Right lobe of liver (tissue), 6 donors: ENCODE measurements at regions not wholly inside any gene's neighbourhood (a gene's known extent, or its start where the extent isn't known, plus 50 kb on each side); places are given as distances from the start of the nearest gene placed in this dataset.

Experiments used
- ATAC-seq, 4 donors: fragments of 200-7000 bp; cut with Tn5 transposase; one replicate each; pipeline ENCODE4 v1.9.1; 2020; ENCODE audit warnings: mild to moderate bottlenecking in 4 of 4, moderate library complexity in 4 of 4
- DNase-seq, 3 donors: peaks; one replicate each; pipeline ENCODE4 v3.0.0-alpha.2; 2020
- H3K27ac ChIP-seq, 3 donors: fragments of 200-600 bp; one replicate each; pipeline ENCODE4 v1.8.0; 2022
- H3K27me3 ChIP-seq, 2 donors: fragments of 200-600 bp; one replicate each; pipeline ENCODE4 v1.8.0; 2022
- H3K36me3 ChIP-seq, 4 donors: fragments of 200-600 bp; sonication (generic) in 1 of 4; one replicate each; pipeline versions ENCODE4 v1.5.1 to v1.8.0; 2017 to 2022; ENCODE audit warnings: control low read depth in 1 of 4
- H3K4me1 ChIP-seq, 4 donors: fragments of 200-600 bp; sonication (generic) in 1 of 4; one replicate each; pipeline versions ENCODE4 v1.5.1 to v1.8.0; 2017 to 2022; ENCODE audit warnings: control low read depth in 1 of 4
- H3K4me3 ChIP-seq, 3 donors: fragments of 200-600 bp; one replicate each; pipeline ENCODE4 v1.8.0; 2022
- H3K9me3 ChIP-seq, 4 donors: fragments of 200-600 bp; sonication (generic) in 1 of 4; one replicate each; pipeline versions ENCODE4 v1.5.1 to v1.8.0; 2017 to 2022; ENCODE audit warnings: control low read depth in 1 of 4
- CTCF ChIP-seq, 4 donors: fragments of 200-600 bp in 3 of 4; fragments of 450-650 bp in 1 of 4; IDR thresholded peaks; one replicate each; pipeline versions ENCODE4 v1.5.1 to v1.8.0; 2016 to 2022; ENCODE audit warnings: antibody characterized with exemption in 4 of 4, mild to moderate bottlenecking in 2 of 4
- POLR2A ChIP-seq: fragments of 450-650 bp; IDR thresholded peaks from one replicate; pipeline ENCODE4 v1.6.1; 2017; ENCODE audit warnings: antibody characterized with exemption, mild to moderate bottlenecking
- WGBS: methylation state at CpG from one replicate; pipeline ENCODE4 v1.1.6; 2018; ENCODE audit warnings: low coverage, low lambda C conversion rate; ENCODE audit not compliant: insufficient coverage; ENCODE audit errors: missing lambda C conversion rate; 5-methylcytosine and 5-hydroxymethylcytosine counted together
- intact Hi-C, 2 donors: fragments of 100-400 bp; cut with DNase I; formaldehyde crosslinking; loops; one replicate each; pipeline versions ENCODE4 v1.11.2 to v1.14.1; 2022
- donor health status: DM: no; HTN: yes; CAD: no.
- donor health status: DM: no; HTN: no; CAD: no.
- donor health status: DM: no; HTN: no; CAD: no.
- donor health status: DM: no; HTN: yes; CAD: no.
- donor health status: DM: no; HTN: yes; CAD: no.

- DNase-seq (no peak), ATAC-seq (no peak)
- H3K27ac ChIP-seq, result no peak overlapping the region
- no peak for TF ChIP-seq CTCF (IDR thresholded peaks at IDR 0.05)
- no peak for TF ChIP-seq POLR2A
- intact Hi-C loops, result no loop called here
- H3K36me3 ChIP-seq, result no peaks in the 10 kb centered on the region
- no peaks in the 10 kb centered on the region for H3K9me3 ChIP-seq
- H3K27me3 ChIP-seq, result no peaks in the 10 kb centered on the region
- H3K4me1 ChIP-seq, result peaks cover 0 to 31% (median 13%) of the 10 kb centered on the region in 4 donors
- WGBS, result 95% methylated on average over 4 of the region's 4 CpGs
- no peak overlapping the region for H3K4me3 ChIP-seq
Observed at GRCh38 chr10:111558211-111558610, 481.4 kb downstream of the ADRA2A start.

DNA sequence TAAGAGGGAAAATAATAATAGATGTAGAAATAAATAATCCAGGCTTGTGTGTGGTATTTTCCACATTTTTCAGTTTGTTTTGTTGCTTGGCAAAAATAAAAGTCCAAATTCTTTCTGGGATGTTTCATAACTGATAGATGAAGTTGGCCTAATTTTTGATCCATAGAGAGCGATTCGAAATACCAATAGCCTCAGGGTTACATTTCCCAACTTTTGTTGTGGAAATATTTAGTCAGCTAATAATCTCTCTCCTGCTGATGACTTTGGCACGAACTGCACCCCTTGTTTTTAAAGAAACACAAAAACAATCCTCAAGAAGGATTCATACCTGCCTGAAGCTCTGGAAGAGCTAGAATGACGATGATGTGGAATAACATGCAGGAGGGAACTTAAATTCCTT, 483.2 kb downstream of the ADRA2A start:
- no peak for DNase-seq
- WGBS, result 23% methylated on average over 4 of the region's 4 CpGs

GRCh38 chr10:111561124-111561523, 484.3 kb downstream of the ADRA2A start:
- ATAC-seq (no peak), DNase-seq (no peak)
- WGBS, result 85% methylated on average over 1 of the region's 1 CpG
- Histone ChIP-seq H3K36me3 (no peaks in the 10 kb centered on the region), H3K27ac (no peak overlapping the region), H3K4me3 (no peak overlapping the region), H3K27me3 (no peaks in the 10 kb centered on the region), H3K4me1 (peaks cover 0 to 29% (median 12%) of the 10 kb centered on the region in 4 donors), H3K9me3 (no peaks in the 10 kb centered on the region)
- TF ChIP-seq POLR2A (no peak), CTCF (IDR thresholded peaks at IDR 0.05) (no peak)
- intact Hi-C loops, result no loop called here

More for the DNA sequence above, 483.2 kb downstream of the ADRA2A start:
- TF ChIP-seq POLR2A, result no peak
- no peak for TF ChIP-seq CTCF (IDR thresholded peaks at IDR 0.05)
- Histone ChIP-seq H3K4me3 (no peak overlapping the region), H3K27me3 (no peaks in the 10 kb centered on the region), H3K27ac (no peak overlapping the region), H3K4me1 (peaks cover 0 to 31% (median 13%) of the 10 kb centered on the region in 4 donors), H3K36me3 (no peaks in the 10 kb centered on the region), H3K9me3 (no peaks in the 10 kb centered on the region)
- peak in 2 of 4 donors; percentile 33 to 34 for ATAC-seq
- intact Hi-C loops, result no loop called here

DNA sequence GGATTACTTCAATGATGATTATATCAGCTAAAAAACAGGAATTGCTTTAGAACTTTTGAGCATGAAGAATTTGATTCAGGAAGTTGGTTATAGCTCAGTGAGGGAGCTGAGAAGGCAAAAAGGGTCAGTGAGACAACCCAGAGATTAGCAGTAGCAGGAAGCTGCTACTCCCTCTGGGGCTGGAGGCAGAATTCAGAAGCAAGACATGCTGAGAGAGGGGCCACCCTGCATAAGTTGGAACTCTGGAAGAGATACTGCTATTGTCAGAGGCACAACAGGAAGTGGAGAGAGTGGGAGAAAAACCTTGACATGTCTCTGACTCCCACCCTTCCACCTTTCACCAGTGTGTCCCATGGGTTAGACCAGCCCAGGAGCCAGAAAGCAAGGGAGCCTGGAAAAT, 488.7 kb downstream of the ADRA2A start:
- Histone ChIP-seq H3K27me3 (no peaks in the 10 kb centered on the region), H3K4me1 (peaks cover 0 to 2% (median 0%) of the 10 kb centered on the region in 4 donors), H3K27ac (no peak overlapping the region), H3K9me3 (no peaks in the 10 kb centered on the region), H3K4me3 (no peak overlapping the region), H3K36me3 (no peaks in the 10 kb centered on the region)
- no peak for DNase-seq
- ATAC-seq, result peak in 1 of 4 donors; percentile 32
- intact Hi-C loops, result no loop called here
- TF ChIP-seq CTCF (IDR thresholded peaks at IDR 0.05) (no peak), POLR2A (no peak)

DNA sequence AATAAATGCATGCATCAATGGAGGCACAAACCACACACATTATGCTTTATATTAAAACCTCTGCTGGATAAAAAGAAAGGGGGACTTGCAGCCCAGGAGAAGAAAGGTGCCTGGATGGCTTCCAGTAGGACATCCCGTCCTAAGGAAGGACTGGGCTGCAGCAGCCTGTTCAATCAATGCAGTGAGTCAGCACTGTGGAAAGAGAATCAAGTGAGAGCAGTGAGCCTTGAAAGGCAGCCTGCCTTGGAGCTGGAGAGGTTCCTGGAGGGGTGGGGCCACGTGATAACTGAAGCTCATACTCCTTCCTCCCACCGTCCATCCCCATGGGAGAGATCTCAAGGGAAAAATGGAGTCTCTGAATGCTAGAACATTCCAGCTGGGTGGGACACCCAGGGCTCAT, 501.2 kb downstream of the ADRA2A start:
- no peak for DNase-seq

More for the DNA sequence above, 501.2 kb downstream of the ADRA2A start:
- H3K4me1 ChIP-seq, result no peaks in the 10 kb centered on the region
- no peak overlapping the region for H3K4me3 ChIP-seq
- H3K27ac ChIP-seq, result no peak overlapping the region
- intact Hi-C loops, result no loop called here
- H3K36me3 ChIP-seq, result no peaks in the 10 kb centered on the region
- H3K9me3 ChIP-seq, result no peaks in the 10 kb centered on the region
- no peaks in the 10 kb centered on the region for H3K27me3 ChIP-seq
- WGBS, result 57% methylated on average over 1 of the region's 3 CpGs
- TF ChIP-seq CTCF (IDR thresholded peaks at IDR 0.05) (no peak), POLR2A (no peak)
- ATAC-seq, result peak in 1 of 4 donors; percentile 14
